Activated T-cell treated with anti-CD3 and anti-CD28 coated beads, Interleukin-2, amount 50 U/mL, for 4 hours (primary cell): ENCODE measurements at regions not wholly inside any gene's neighbourhood (a gene's known extent, or its start where the extent isn't known, plus 50 kb on each side); places are given as distances from the start of the nearest gene placed in this dataset.

Source experiments
- ATAC-seq, 2 donors: fragments of 200-7000 bp; cut with Tn5 transposase; one replicate each; pipeline ENCODE4 v1.10.0; 2021
- DNase-seq: peaks from one replicate; pipeline ENCODE4 v3.0.0-alpha.2; 2020
- H3K27me3 Mint-ChIP-seq: one replicate; pipeline ENCODE4 v1.8.0; 2021; ENCODE audit warnings: low read depth, mixed read lengths
- H3K36me3 Mint-ChIP-seq: one replicate; pipeline ENCODE4 v1.8.0; 2022; ENCODE audit warnings: mixed read lengths; ENCODE audit not compliant: insufficient read depth
- H3K4me1 Mint-ChIP-seq: one replicate; pipeline ENCODE4 v1.8.0; 2021; ENCODE audit warnings: low read depth, mixed read lengths
- H3K4me3 Mint-ChIP-seq: one replicate; pipeline ENCODE4 v1.8.0; 2021; ENCODE audit warnings: mild to moderate bottlenecking, moderate library complexity, mixed read lengths
- H3K9me3 Mint-ChIP-seq: one replicate; pipeline ENCODE4 v1.8.0; 2021; ENCODE audit warnings: mixed read lengths

- ATAC-seq (no peak), DNase-seq (no peak)
- no peaks in the 10 kb centered on the region for H3K27me3 Mint-ChIP-seq
- H3K9me3 Mint-ChIP-seq: no peaks in the 10 kb centered on the region
- H3K36me3 Mint-ChIP-seq: no peaks in the 10 kb centered on the region
- H3K4me1 Mint-ChIP-seq: peaks cover 7% of the 10 kb centered on the region
- no peak overlapping the region for H3K4me3 Mint-ChIP-seq
Measured at GRCh38 chr6:137758661-137759060, 108.4 kb upstream of the TNFAIP3 start.

GRCh38 chr6:137759624-137760023 is 107.4 kb upstream of the TNFAIP3 start:
- ATAC-seq: no peak
- Mint-ChIP-seq H3K9me3 (no peaks in the 10 kb centered on the region), H3K36me3 (no peaks in the 10 kb centered on the region), H3K4me3 (no peak overlapping the region), H3K27me3 (no peaks in the 10 kb centered on the region), H3K4me1 (peaks cover 4% of the 10 kb centered on the region)
- no peak for DNase-seq

DNA sequence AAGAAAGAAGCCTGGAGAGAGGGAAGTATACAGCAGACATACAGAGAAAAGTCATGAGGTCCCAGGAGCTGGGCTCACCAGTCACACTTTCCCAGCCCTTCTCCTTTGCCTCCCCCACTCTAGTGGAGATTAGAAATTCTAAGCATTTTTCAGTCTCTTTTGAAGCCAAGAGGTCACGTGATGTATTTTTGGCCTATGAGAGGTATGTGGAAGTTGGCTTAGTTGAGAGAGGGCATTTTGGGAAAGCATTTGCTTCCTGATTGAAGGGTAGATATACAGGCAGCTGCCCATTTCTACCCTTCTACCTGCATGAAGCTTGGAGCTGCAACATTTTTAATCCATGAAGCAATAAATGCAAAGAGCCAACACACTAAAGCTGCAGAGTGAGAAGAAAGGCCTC is 106.0 kb upstream of the TNFAIP3 start:
- no peak for DNase-seq
- no peaks in the 10 kb centered on the region for H3K27me3 Mint-ChIP-seq
- H3K9me3 Mint-ChIP-seq: no peaks in the 10 kb centered on the region
- H3K36me3 Mint-ChIP-seq: no peaks in the 10 kb centered on the region
- no peak overlapping the region for H3K4me3 Mint-ChIP-seq
- ATAC-seq: no peak
- H3K4me1 Mint-ChIP-seq: peaks cover 2% of the 10 kb centered on the region

DNA sequence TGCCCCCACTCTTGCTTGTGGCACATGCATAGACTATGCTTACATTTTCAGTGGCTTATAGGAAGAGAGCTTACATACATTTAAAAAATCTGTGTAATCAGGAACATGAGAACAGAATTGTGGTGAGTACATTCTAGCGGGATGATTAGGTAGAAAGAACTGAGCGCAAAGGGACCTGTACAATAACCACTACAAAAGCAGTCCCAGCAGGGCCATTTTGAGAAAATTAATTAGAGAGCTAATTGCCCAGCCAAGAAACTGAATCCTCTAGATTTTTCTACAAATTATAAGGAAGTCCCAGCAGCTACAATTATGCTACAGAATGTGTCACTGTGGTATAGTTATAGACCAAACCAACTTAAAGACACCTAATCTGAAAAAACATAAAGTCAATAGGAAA is 105.6 kb upstream of the TNFAIP3 start:
- Mint-ChIP-seq H3K4me1 (peaks cover 3% of the 10 kb centered on the region), H3K27me3 (no peaks in the 10 kb centered on the region), H3K4me3 (no peak overlapping the region), H3K36me3 (no peaks in the 10 kb centered on the region), H3K9me3 (no peaks in the 10 kb centered on the region)
- DNase-seq: no peak
- no peak for ATAC-seq

DNA sequence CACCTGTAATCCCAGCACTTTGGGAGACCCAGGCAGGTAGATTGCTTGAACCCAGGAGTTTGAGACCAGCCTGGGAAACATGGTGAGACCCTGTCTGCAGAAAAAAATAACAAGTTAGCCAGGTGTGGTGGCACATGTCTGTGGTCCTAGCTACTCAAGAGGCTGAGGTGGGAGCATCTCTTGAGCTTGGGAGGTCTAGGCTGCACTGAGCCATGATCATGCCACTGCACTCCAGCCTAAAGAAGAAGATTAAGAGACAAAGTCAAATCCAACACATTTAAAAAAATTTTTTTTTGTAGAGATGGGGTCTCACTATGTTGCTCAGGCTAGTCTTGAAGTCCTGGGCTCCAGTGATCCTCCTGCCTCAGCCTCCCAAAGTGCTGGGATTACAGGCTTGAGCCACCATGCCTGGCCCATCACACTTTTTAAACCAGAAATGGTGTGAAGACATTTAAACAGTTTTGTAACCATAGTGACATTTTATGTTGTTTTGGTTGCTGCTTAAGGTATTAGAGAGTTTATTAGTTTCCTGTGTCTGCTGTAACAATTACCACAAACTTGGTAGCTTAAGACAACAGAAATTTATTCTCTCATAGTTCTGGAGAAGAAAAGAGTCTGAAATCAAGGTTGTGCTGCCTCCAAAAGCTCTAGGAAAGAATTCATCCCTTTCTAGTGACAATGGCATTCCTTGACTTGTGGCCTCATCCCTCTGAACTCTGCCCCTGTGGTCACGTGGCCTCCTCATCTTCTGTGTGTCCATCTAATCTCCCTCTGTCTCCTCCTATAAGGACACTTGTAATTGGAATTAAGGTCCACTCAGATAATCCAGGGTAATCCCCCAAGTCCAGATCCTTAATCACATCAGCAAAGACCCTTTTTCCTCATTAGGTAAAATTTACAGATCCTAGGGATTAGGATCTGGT is 104.6 kb upstream of the TNFAIP3 start:
- no peak overlapping the region for H3K4me3 Mint-ChIP-seq
- H3K4me1 Mint-ChIP-seq: peaks cover 7% of the 10 kb centered on the region
- no peaks in the 10 kb centered on the region for H3K9me3 Mint-ChIP-seq
- no peaks in the 10 kb centered on the region for H3K27me3 Mint-ChIP-seq
- DNase-seq (no peak), ATAC-seq (no peak)
- H3K36me3 Mint-ChIP-seq: no peaks in the 10 kb centered on the region

DNA sequence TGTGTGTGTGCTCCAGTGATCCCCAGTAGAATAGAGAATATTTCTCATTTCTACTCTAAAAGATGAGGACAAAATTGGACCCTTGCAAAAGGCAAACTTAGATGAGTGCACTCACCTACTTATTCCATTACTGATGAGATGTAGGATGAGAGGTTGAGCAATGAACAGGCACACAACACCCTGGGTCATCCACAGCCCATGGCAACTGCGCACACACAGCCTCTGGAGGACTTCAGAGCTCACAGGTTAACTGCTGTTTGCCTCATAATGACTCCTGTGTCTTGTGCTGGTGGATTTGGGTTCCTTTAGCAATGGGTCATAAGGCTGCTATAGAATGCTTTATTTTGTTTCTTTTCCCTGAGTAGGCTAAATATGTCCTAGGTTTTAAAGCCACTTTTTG is 103.6 kb upstream of the TNFAIP3 start:
- peaks cover 17% of the 10 kb centered on the region for H3K4me1 Mint-ChIP-seq

DNA sequence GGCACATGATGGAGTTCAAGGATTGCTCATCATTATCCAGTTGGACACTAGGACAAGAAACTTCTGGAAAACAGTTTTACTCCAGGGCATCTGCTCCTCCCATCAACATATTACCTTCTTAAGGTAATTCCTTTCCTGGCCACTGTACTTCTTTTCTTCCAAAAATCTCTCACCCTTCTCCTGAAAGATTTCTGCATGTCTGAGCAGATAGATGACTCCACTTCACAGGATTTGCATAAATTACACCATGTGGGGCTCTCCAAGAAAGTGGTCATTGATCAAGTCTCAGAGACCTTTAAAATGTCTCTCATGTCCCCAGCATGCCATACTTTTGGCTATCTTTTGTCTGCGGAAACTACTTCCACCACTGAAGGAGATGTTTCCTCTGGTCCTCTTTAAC is 103.2 kb upstream of the TNFAIP3 start:
- Mint-ChIP-seq H3K27me3 (no peaks in the 10 kb centered on the region), H3K4me3 (no peak overlapping the region), H3K36me3 (no peaks in the 10 kb centered on the region), H3K4me1 (peaks cover 22% of the 10 kb centered on the region), H3K9me3 (no peaks in the 10 kb centered on the region)
- ATAC-seq (no peak), DNase-seq (no peak)

More for the DNA sequence above, 103.6 kb upstream of the TNFAIP3 start:
- DNase-seq (no peak), ATAC-seq (no peak)
- H3K36me3 Mint-ChIP-seq: no peaks in the 10 kb centered on the region
- no peaks in the 10 kb centered on the region for H3K27me3 Mint-ChIP-seq
- no peak overlapping the region for H3K4me3 Mint-ChIP-seq
- H3K9me3 Mint-ChIP-seq: no peaks in the 10 kb centered on the region

DNA sequence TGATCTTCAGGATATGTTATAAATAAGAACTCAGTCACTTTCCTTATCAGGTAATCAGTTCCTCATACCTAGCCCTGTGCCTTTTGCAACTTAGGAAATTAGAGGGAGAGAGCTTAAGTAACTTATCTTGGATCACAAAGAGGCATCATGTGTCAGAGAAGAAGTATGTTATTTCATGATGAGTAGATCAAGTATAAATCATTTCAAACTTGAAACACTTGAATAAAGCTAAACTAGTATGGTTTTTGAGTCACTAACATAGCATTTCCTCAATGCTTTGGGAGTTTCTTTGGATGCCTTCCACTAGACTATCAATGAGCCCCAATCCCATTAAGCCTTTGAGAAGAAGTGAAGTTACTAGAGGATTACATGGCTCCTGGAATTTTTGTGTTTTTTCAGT is 102.6 kb upstream of the TNFAIP3 start:
- no peak for ATAC-seq
- peaks cover 25% of the 10 kb centered on the region for H3K4me1 Mint-ChIP-seq
- H3K27me3 Mint-ChIP-seq: no peaks in the 10 kb centered on the region
- H3K9me3 Mint-ChIP-seq: no peaks in the 10 kb centered on the region
- no peaks in the 10 kb centered on the region for H3K36me3 Mint-ChIP-seq
- no peak overlapping the region for H3K4me3 Mint-ChIP-seq
- DNase-seq: no peak

DNA sequence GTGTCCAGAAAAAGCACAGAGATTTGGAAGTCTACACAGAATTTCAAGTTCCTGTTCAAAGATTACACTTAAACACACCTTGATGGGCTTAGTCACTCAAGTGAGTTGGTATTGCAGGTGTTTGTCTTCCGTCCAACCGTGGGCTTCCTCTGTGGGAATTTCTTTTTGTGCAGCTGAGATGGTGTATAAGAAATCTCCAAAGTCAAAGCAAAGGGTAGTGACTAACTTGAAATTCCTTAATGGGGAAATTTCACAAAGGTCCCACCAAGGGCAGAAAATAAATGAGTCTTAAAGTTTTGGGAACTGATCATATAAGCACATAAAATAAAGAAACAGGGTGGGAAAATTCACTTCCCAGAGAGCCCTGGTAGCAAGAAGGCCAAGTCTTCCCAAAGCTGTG is 102.0 kb upstream of the TNFAIP3 start:
- peaks cover 25% of the 10 kb centered on the region for H3K4me1 Mint-ChIP-seq
- DNase-seq: no peak
- H3K9me3 Mint-ChIP-seq: no peaks in the 10 kb centered on the region
- ATAC-seq: no peak
- no peak overlapping the region for H3K4me3 Mint-ChIP-seq
- H3K36me3 Mint-ChIP-seq: no peaks in the 10 kb centered on the region
- H3K27me3 Mint-ChIP-seq: no peaks in the 10 kb centered on the region

DNA sequence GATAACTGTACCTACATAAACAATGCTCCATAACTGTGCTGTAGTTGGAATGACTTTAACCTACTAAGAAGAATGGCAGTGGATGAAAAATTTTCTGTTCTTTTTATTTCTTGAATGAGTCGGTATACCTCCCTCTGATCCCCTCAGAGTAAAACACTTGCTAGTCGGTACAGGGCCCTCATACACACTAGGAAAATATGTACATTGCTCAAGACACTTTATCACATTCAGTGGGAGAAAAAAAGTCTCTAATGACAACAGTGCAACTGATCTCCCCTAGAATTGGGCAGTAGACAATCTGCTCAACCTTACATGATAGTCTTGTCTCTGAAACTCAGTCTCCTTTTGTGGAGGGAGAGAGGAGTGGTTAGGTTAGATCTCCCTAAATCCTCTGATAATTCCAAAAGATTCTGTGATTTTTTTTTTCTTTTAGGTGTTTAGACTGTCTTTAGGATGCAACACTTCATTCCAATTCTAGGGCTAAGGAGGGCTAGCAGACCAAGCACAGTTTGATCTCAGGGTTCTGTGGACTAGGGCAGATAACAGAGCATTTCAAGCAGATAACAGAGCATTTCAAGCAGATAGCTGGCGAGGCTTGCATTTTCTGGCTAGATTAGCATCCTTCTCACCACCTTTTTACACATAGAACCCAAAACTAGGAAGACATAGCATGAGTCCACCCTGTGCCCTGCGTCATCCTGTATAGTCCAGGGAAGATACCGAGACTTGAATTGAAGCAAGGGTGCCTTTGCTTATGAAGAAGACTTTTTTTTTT is 100.3 kb upstream of the TNFAIP3 start:
- no peaks in the 10 kb centered on the region for H3K27me3 Mint-ChIP-seq
- DNase-seq: no peak
- no peaks in the 10 kb centered on the region for H3K36me3 Mint-ChIP-seq
- H3K4me3 Mint-ChIP-seq: no peak overlapping the region
- no peaks in the 10 kb centered on the region for H3K9me3 Mint-ChIP-seq
- H3K4me1 Mint-ChIP-seq: peaks cover 25% of the 10 kb centered on the region
- ATAC-seq: no peak

- no peaks in the 10 kb centered on the region for H3K27me3 Mint-ChIP-seq
- ATAC-seq (no peak), DNase-seq (no peak)
- no peaks in the 10 kb centered on the region for H3K9me3 Mint-ChIP-seq
- no peak overlapping the region for H3K4me3 Mint-ChIP-seq
- peaks cover 25% of the 10 kb centered on the region for H3K4me1 Mint-ChIP-seq
- H3K36me3 Mint-ChIP-seq: no peaks in the 10 kb centered on the region
Measured at GRCh38 chr6:137767465-137767864, 99.6 kb upstream of the TNFAIP3 start.

GRCh38 chr6:137767911-137768690 is 99.0 kb upstream of the TNFAIP3 start:
- Mint-ChIP-seq H3K4me1 (peaks cover 23% of the 10 kb centered on the region), H3K9me3 (no peaks in the 10 kb centered on the region), H3K27me3 (no peaks in the 10 kb centered on the region), H3K4me3 (peak overlapping the region; percentile 57), H3K36me3 (peaks cover 1% of the 10 kb centered on the region)
- DNase-seq (no peak), ATAC-seq (peak; percentile 30 to 41)

DNA sequence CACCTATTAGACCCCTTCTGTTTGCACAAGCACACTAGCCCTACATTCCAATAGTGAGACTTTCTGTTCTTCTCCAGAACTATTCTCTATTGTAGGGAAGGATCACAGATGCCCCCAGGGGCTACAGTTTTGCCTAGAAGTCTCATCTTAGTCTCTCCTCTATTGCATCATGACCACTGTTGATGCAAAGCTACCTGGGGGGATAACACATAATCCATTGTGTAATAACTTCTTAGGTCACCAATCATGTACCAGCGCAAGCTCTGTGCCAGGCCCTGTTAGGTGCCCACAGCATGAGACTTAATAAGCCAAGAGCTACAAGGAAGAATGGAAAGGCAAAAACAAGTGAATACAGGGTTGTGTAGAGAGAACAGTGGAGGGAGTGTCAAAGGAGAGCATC is 98.1 kb upstream of the TNFAIP3 start:
- ATAC-seq: no peak
- Mint-ChIP-seq H3K4me1 (peaks cover 23% of the 10 kb centered on the region), H3K27me3 (no peaks in the 10 kb centered on the region), H3K9me3 (no peaks in the 10 kb centered on the region), H3K36me3 (peaks cover 1% of the 10 kb centered on the region), H3K4me3 (no peak overlapping the region)
- no peak for DNase-seq

DNA sequence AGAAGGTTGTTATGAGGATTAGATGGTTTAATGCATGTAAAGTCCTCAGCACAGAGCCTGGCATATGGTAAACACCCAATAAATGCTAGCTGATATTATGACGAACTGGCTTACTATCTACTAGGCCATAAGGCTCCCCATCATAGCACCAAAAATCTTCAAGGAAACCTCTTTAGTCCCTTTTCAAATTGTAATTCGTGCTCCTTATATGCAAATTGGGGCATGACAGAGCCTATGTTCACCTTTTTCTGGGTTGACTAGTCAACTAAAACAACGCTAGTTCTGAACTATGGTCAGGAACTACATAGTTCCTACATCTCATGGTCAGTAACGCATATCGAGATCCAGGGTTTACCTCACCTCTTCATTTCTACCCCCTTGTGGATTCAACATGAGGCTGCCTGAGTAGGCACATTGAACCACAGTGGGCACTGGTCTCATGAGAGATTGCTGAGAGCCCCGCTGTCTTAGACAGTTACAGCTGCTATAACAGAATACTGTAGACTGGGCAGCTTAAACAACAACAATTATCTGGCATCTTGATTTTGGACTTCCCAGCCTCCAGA is 97.2 kb upstream of the TNFAIP3 start:
- DNase-seq (no peak), ATAC-seq (no peak)
- H3K27me3 Mint-ChIP-seq: no peaks in the 10 kb centered on the region
- H3K4me3 Mint-ChIP-seq: no peak overlapping the region
- H3K36me3 Mint-ChIP-seq: peaks cover 1% of the 10 kb centered on the region
- no peaks in the 10 kb centered on the region for H3K9me3 Mint-ChIP-seq
- H3K4me1 Mint-ChIP-seq: peaks cover 23% of the 10 kb centered on the region
